GM13977 (cell line): ENCODE measurements at regions not wholly inside any gene's neighbourhood (a gene's known extent, or its start where the extent isn't known, plus 50 kb on each side); places are given as distances from the start of the nearest gene placed in this dataset.
A peak's percentile ranks its signal among the peaks of the same experiment; 100 is the strongest.

ENCODE experiments used
- DNase-seq: peaks from one replicate; pipeline ENCODE4 v3.0.0; 2012; ENCODE audit warnings: low spot score
- in situ Hi-C: fragments of 300-500 bp; cut with MboI; formaldehyde crosslinking; loops from one replicate; pipeline ENCODE4 v1.12.0; 2022; ENCODE audit warnings: low sequenced_read_pairs, low pct_unique_long_range_greater_than_20kb, mixed read lengths, inconsistent platforms; ENCODE audit not compliant: unreplicated experiment
- TF ChIP-seq, protein P1 (sequence below): IDR thresholded peaks from 2 replicates; pipeline ENCODE4 v1.5.1; 2012; ENCODE audit warnings: mild to moderate bottlenecking, control low read depth; ENCODE audit not compliant: insufficient read depth; ENCODE audit errors: extremely low read depth, missing control alignments

DNA sequence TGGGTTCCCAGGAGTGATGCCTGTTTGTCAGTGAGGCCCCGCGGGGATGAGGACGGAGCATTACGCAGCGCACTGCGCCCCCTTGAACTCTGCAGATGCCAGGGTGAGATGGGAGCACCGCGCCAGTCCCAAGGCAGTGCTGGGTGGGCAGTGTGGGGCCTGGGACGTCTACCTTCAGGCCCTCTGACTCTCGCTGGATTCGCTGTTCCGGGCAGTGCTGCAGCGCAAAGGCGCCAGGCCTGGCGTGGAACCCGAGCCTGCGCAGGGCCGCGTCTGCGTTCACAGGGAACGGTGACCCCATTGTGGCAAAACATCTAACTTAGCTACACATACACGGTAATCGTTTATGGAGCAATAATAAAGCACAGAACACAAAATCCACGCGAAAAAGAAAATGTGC, 257.3 kb downstream of the QKI start:
- in situ Hi-C loops: no loop called here
- DNase-seq: no peak
- TF ChIP-seq, protein P1, sequence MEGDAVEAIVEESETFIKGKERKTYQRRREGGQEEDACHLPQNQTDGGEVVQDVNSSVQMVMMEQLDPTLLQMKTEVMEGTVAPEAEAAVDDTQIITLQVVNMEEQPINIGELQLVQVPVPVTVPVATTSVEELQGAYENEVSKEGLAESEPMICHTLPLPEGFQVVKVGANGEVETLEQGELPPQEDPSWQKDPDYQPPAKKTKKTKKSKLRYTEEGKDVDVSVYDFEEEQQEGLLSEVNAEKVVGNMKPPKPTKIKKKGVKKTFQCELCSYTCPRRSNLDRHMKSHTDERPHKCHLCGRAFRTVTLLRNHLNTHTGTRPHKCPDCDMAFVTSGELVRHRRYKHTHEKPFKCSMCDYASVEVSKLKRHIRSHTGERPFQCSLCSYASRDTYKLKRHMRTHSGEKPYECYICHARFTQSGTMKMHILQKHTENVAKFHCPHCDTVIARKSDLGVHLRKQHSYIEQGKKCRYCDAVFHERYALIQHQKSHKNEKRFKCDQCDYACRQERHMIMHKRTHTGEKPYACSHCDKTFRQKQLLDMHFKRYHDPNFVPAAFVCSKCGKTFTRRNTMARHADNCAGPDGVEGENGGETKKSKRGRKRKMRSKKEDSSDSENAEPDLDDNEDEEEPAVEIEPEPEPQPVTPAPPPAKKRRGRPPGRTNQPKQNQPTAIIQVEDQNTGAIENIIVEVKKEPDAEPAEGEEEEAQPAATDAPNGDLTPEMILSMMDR: no peak

DNA sequence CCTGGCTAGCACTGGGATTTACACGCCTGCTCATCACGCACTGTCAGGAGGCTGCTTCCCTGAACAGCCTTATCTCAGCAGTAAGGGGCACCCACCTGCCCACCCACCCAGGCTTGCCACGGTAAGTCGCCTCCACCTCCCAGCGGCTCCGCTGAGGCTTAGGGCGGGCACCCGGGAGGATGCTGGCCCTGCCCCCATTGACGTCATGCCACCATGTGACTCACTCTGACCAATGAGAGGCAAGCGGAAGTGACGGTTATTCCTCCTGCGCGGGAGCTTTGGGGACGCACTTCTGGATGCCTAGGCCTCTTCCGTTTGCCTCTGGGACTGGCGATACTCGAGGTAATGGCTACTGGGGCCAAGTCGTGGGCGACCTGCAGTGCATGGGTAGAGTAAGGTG, 256.8 kb downstream of the QKI start:
- in situ Hi-C loops: no loop called here
- TF ChIP-seq, protein P1: no peak
- DNase-seq: no peak

DNA sequence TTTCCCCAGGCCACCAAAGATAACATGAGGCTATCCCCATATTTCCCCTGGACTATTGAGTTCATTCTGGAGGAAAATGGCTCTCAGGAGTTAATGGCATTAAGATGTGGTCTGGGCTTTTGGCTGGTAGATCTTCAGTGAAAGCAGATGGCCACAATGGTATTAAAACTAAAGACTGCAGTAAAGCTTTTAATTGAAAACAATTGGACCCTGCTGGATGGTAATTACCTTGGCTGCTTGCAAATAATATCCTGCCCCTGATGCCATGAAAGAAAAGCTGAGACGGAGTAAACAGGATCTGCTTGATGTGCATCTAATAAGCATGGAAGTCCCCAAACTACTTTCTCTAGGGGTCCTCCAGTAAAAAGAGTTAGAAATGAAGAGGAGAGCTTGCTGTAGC, 255.8 kb downstream of the QKI start:
- in situ Hi-C loops: no loop called here
- no peak for DNase-seq
- TF ChIP-seq, protein P1: no peak

DNA sequence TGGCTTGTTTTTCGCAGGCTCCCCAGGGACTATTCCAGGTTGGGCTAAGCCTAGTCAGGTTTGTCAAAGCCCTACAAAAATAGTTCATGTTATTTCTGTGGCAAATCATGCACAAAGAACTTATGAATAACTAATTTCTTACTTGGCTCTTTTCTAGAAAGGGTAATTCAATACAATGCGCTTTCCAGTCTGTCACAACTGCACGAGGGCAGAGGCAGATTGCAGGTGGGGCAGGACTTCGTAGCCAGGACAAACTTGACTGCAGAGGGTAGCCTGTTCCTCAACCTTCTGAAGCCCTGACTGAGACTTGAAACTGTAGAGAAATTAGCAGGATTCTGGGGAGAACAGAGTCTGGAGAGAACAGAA, 253.5 kb downstream of the QKI start:
- DNase-seq: no peak
- TF ChIP-seq, protein P1: no peak
- in situ Hi-C loops: no loop called here

DNA sequence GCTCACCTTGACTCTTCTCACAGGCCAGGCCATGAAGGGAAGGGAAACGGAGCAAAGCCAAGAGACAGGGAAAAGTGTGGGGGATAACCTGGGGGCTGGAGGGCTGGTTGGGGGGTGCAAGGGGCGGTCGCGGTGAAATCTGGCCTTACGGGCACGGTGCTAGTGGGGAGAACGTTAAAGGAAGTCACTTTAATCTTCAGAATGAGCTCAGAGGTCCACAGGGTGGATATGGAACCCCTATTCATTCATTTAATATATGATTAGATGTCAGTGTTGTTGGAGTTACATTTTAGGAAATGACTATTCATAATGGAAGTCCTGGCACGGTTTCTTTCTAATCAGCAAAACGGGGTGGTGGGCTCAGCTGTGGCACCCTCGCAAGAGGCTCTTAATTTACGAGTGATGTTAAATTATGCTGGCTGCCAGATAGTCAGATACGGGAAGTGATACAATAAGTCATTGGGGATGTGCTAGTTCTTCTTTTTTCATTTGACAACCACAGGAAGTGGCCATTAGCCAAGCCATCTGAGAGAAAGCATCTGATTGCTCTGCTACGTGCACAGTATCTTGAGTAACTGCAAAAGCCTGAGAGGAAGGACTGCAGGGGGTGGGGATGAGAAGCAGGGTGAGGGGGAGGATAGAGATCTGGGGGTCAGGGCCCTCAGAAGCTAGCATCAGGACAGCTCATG, 253.0 kb downstream of the QKI start:
- in situ Hi-C loops: no loop called here
- peak; percentile 86 for DNase-seq
- TF ChIP-seq, protein P1: no peak

DNA sequence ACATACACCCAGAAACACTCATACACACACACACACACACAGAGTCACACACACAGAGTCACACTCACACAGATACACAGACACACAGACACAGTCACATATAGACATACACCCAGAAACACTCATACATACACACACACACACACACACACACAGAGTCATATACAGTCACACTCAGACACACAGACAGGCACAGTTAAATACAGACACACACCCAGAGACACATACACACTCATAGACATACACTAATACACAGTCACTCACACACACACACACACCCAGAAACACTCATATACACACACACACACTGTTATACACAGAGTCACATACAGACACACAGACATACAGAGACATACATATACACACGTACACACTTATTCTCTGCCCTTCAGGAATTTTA, 250.9 kb downstream of the QKI start:
- TF ChIP-seq, protein P1: no peak
- in situ Hi-C loops: no loop called here
- no peak for DNase-seq
